PC-3 (cell line): ENCODE measurements at regions not wholly inside any gene's neighbourhood (a gene's known extent, or its start where the extent isn't known, plus 50 kb on each side); places are given as distances from the start of the nearest gene placed in this dataset.

Source experiments
- ATAC-seq: fragments of 200-7000 bp; cut with Tn5 transposase; 2 replicates; pipeline ENCODE4 v1.9.1; 2020; ENCODE audit warnings: mild to moderate bottlenecking, moderate library complexity
- BruUV-seq: library from RNA; stranded (reverse); fragments of 400-500 nt; replicated peaks from 2 replicates; lab custom pipeline; 2021; lab: Mats Ljungman, UMichigan
- CTCF ChIA-PET: fragments of 300-600 bp; sonication (Branson Sonifier 250); formaldehyde crosslinking; loops from one replicate; lab custom pipeline; 2022; ENCODE audit warnings: antibody characterized with exemption; lab: Charles Lee
- POLR2A ChIA-PET: fragments of 300-600 bp; sonication (Branson Sonifier 250); formaldehyde crosslinking; loops from one replicate; lab custom pipeline; 2022; ENCODE audit warnings: antibody characterized with exemption; ENCODE audit not compliant: unreplicated experiment; lab: Charles Lee
- DNase-seq: peaks from one replicate; pipeline ENCODE4 v3.0.0-alpha.2; 2015
- H2AFZ ChIP-seq: fragments of 300-600 bp; sonication (generic); 2 replicates; pipeline ENCODE4 v1.6.0; 2016; ENCODE audit warnings: antibody characterized with exemption, low read length
- H3F3A ChIP-seq: fragments of 300-600 bp; sonication (generic); one replicate; pipeline ENCODE4 v1.6.0; 2017; ENCODE audit warnings: antibody characterized with exemption, low read length, control low read depth, mild to moderate bottlenecking; ENCODE audit not compliant: unreplicated experiment
- H3K27ac ChIP-seq: fragments of 300-600 bp; sonication (generic); 2 replicates; pipeline ENCODE4 v1.5.1; 2016; ENCODE audit warnings: mild to moderate bottlenecking, low read length
- H3K27me3 ChIP-seq: fragments of 300-600 bp; sonication (generic); 2 replicates; pipeline ENCODE4 v1.6.1; 2016; ENCODE audit warnings: low read length, mixed read lengths
- H3K36me3 ChIP-seq: fragments of 300-600 bp; sonication (generic); 2 replicates; pipeline ENCODE4 v1.6.1; 2016; ENCODE audit warnings: low read depth, mixed run types, low read length, mixed read lengths
- H3K4me1 ChIP-seq: fragments of 300-600 bp; sonication (generic); 2 replicates; pipeline ENCODE4 v1.5.1; 2016; ENCODE audit warnings: low read length; ENCODE audit not compliant: insufficient read depth
- H3K4me2 ChIP-seq: fragments of 300-600 bp; sonication (generic); 2 replicates; pipeline ENCODE4 v1.6.0; 2016; ENCODE audit warnings: low read length
- H3K4me3 ChIP-seq: fragments of 300-600 bp; sonication (generic); 2 replicates; pipeline ENCODE4 v1.5.1; 2016; ENCODE audit warnings: mild to moderate bottlenecking, low read length, mixed read lengths
- H3K79me2 ChIP-seq: fragments of 300-600 bp; sonication (generic); 2 replicates; pipeline ENCODE4 v1.6.1; 2017; ENCODE audit warnings: low read length, mixed read lengths
- H3K9ac ChIP-seq: fragments of 300-600 bp; sonication (generic); 2 replicates; pipeline ENCODE4 v1.6.0; 2016; ENCODE audit warnings: mild to moderate bottlenecking, low read length
- H3K9me2 ChIP-seq: fragments of 300-600 bp; sonication (generic); replicated peaks from 2 replicates; pipeline ENCODE4 v1.6.1; 2016; ENCODE audit warnings: mixed run types, low read length, mixed read lengths
- H3K9me3 ChIP-seq: fragments of 300-600 bp; sonication (generic); 2 replicates; pipeline ENCODE4 v1.6.1; 2016; ENCODE audit warnings: low read length, mixed read lengths
- H4K20me1 ChIP-seq: fragments of 300-600 bp; sonication (generic); 2 replicates; pipeline ENCODE4 v1.6.1; 2016; ENCODE audit warnings: low read length, mixed read lengths
- CTCF ChIP-seq: fragments of 300-600 bp; sonication (generic); conservative IDR thresholded peaks from 2 replicates; pipeline ENCODE4 v1.5.1; 2017; ENCODE audit warnings: antibody characterized with exemption, low read depth, mild to moderate bottlenecking, low read length
- EZH2 ChIP-seq: fragments of 300-600 bp; sonication (generic); IDR thresholded peaks from one replicate; pipeline ENCODE4 v1.6.1; 2017; ENCODE audit warnings: antibody characterized with exemption, mild to moderate bottlenecking, low read length; ENCODE audit not compliant: unreplicated experiment
- EZH2phosphoT487 ChIP-seq: fragments of 300-600 bp; sonication (generic); IDR thresholded peaks from 2 replicates; pipeline ENCODE4 v1.6.1; 2018; ENCODE audit warnings: mild to moderate bottlenecking, antibody characterized with exemption, low read length, borderline replicate concordance
- intact Hi-C: fragments of 100-400 bp; cut with micrococcal nuclease; formaldehyde crosslinking; loops from 2 replicates; pipeline ENCODE4 v1.9.0; 2023

DNA sequence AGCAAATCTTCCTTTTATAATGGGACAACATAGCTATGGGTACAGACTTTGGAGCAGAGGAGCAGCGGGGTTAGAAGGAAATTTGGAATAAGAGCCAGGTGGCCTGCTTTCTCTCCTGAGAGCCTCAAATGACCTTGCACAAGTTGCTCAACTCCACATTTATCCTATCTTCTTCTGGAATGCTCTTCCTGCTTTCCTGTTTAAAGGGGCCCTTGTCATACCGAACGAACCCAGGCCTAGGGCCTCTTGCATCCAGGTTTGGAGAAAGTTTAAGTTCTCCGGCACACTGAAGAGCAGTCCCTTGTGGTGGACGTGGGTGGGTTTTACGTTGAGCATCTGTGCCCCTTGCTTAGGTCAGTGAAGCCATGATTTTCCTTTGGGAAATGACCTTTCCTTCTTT lies 197.9 kb upstream of the NR3C1 start:
- no TSS peak for BruUV-seq
- Histone ChIP-seq H3F3A (no peaks in the 10 kb centered on the region), H3K9me2 (no peaks in the 10 kb centered on the region), H3K79me2 (no peaks in the 10 kb centered on the region), H3K27ac (no peak overlapping the region), H4K20me1 (no peaks in the 10 kb centered on the region), H3K9ac (no peak overlapping the region), H3K4me1 (peaks cover 16% of the 10 kb centered on the region), H3K36me3 (no peaks in the 10 kb centered on the region), H3K9me3 (no peaks in the 10 kb centered on the region), H3K4me2 (no peak overlapping the region), H2AFZ (no peak overlapping the region), H3K4me3 (no peak overlapping the region), H3K27me3 (no peaks in the 10 kb centered on the region)
- intact Hi-C loops = no loop called here
- ChIA-PET POLR2A (no interaction called here), CTCF (no interaction called here)
- no peak for TF ChIP-seq EZH2phosphoT487
- TF ChIP-seq CTCF = no peak
- TF ChIP-seq EZH2 = no peak
- no peak for ATAC-seq
- no peak for DNase-seq

- CTCF ChIA-PET = no interaction called here
- BruUV-seq = no TSS peak
These were observed 197.1 kb upstream of the NR3C1 start for GRCh38 chr5:143600396-143601075.

More at GRCh38 chr5:143600396-143601075, 197.1 kb upstream of the NR3C1 start:
- Histone ChIP-seq H3K4me3 (no peak overlapping the region), H3F3A (no peaks in the 10 kb centered on the region), H3K27me3 (no peaks in the 10 kb centered on the region), H3K4me1 (peaks cover 18% of the 10 kb centered on the region), H3K36me3 (no peaks in the 10 kb centered on the region), H3K9ac (no peak overlapping the region), H3K4me2 (no peak overlapping the region), H2AFZ (no peak overlapping the region), H3K9me2 (no peaks in the 10 kb centered on the region), H4K20me1 (no peaks in the 10 kb centered on the region), H3K79me2 (no peaks in the 10 kb centered on the region), H3K9me3 (no peaks in the 10 kb centered on the region), H3K27ac (no peak overlapping the region)
- DNase-seq (no peak), ATAC-seq (no peak)
- TF ChIP-seq EZH2phosphoT487 (no peak), CTCF (no peak), EZH2 (no peak)
- POLR2A ChIA-PET = no interaction called here
- intact Hi-C loops = no loop called here
